ENCODE measurements at regions not wholly inside any gene's neighbourhood (a gene's known extent, or its start where the extent isn't known, plus 50 kb on each side); places are given as distances from the start of the nearest gene placed in this dataset.
"Not testable (repeated sequence)": the region's sequence is repeated elsewhere in the genome, so short reads cannot be mapped to it uniquely, and the experiment has no call there.

GRCh38 chr3:164741869-164742268 is 336.4 kb downstream of the SI start:
- DNase-seq: no peak

GRCh38 chr3:164737174-164737573 is 341.1 kb downstream of the SI start:
- no peak for DNase-seq

- no peak for DNase-seq
These were observed 346.1 kb downstream of the SI start for GRCh38 chr3:164732166-164732565.

GRCh38 chr3:164730815-164731360 is 347.4 kb downstream of the SI start:
- no peak for DNase-seq

GRCh38 chr3:164723396-164723795 is 354.9 kb downstream of the SI start:
- DNase-seq: no peak

GRCh38 chr3:164702808-164703207 is 375.5 kb downstream of the SI start:
- not testable (repeated sequence) for DNase-seq

GRCh38 chr3:164687902-164688301 is 390.4 kb downstream of the SI start:
- DNase-seq: no peak

GRCh38 chr3:164687211-164687610 is 391.1 kb downstream of the SI start:
- DNase-seq: no peak

GRCh38 chr3:164683489-164683888 is 394.8 kb downstream of the SI start:
- no peak for DNase-seq

GRCh38 chr3:164679245-164679644 is 399.1 kb downstream of the SI start:
- no peak for DNase-seq

- DNase-seq: no peak
These were observed 401.0 kb downstream of the SI start for GRCh38 chr3:164677317-164677716.

- no peak for DNase-seq
These were observed 404.6 kb downstream of the SI start for GRCh38 chr3:164673738-164674137.

GRCh38 chr3:164658125-164658524 is 420.2 kb downstream of the SI start:
- no peak for DNase-seq

- DNase-seq: no peak
These were observed 420.7 kb downstream of the SI start for GRCh38 chr3:164657631-164658030.

- DNase-seq: no peak
These were observed 422.8 kb downstream of the SI start for GRCh38 chr3:164655462-164655861.

GRCh38 chr3:164641071-164641470 is 437.2 kb downstream of the SI start:
- no peak for DNase-seq

GRCh38 chr3:164640591-164640990 is 437.7 kb downstream of the SI start:
- DNase-seq: no peak

- no peak for DNase-seq
These were observed 457.3 kb downstream of the SI start for GRCh38 chr3:164620956-164621355.

GRCh38 chr3:164620423-164620822 is 457.9 kb downstream of the SI start:
- DNase-seq: no peak

- DNase-seq: no peak
These were observed 465.5 kb downstream of the SI start for GRCh38 chr3:164612751-164613150.

GRCh38 chr3:164608554-164609276 is 469.6 kb downstream of the SI start:
- no peak for DNase-seq

- no peak for DNase-seq
These were observed 473.6 kb downstream of the SI start for GRCh38 chr3:164604687-164605086.

GRCh38 chr3:164577667-164578210 is 500.6 kb downstream of the SI start:
- no peak for DNase-seq

- no peak for DNase-seq
These were observed 505.9 kb downstream of the SI start for GRCh38 chr3:164572436-164572835.

- no peak for DNase-seq
These were observed 527.4 kb downstream of the SI start for GRCh38 chr3:164550857-164551256.

All from activated CD4-positive, alpha-beta T cell treated with anti-CD3 and anti-CD28 coated beads, Interleukin-10, Interleukin-2, amounts not matched to agents 100 ng/mL and 50 ng/mL, durations not matched to agents 16 hours and 8 hours (primary cell).